GM23338 (cell line): ENCODE measurements at regions not wholly inside any gene's neighbourhood (a gene's known extent, or its start where the extent isn't known, plus 50 kb on each side); places are given as distances from the start of the nearest gene placed in this dataset.

ENCODE experiments used
- CREB1 ChIP-seq: fragments of 250-450 bp; sonication (Bioruptor Pico); IDR thresholded peaks from 2 replicates; pipeline ENCODE4 v1.5.0; 2020; ENCODE audit warnings: low read depth, mild to moderate bottlenecking, moderate library complexity
- CTCF ChIP-seq, 2 experiments: fragments of 200-600 bp in 1 of 2; sonication (generic) in 1 of 2; conservative IDR thresholded peaks; 2 replicates each; pipeline versions ENCODE4 v1.5.1 to v1.6.1; 2016 to 2017; ENCODE audit warnings: antibody characterized with exemption in 2 of 2, low read depth in 2 of 2, mild to moderate bottlenecking in 2 of 2, moderate library complexity in 1 of 2
- EZH2phosphoT487 ChIP-seq: fragments of 200-600 bp; sonication (generic); IDR thresholded peaks from one replicate; pipeline ENCODE4 v1.8.1; 2018; ENCODE audit warnings: antibody characterized with exemption; ENCODE audit not compliant: unreplicated experiment
- JUNB ChIP-seq: IDR thresholded peaks from one replicate; pipeline ENCODE4 v1.6.1; 2016; ENCODE audit warnings: antibody characterized with exemption; ENCODE audit not compliant: unreplicated experiment
- POLR2AphosphoS5 ChIP-seq: IDR thresholded peaks from 2 replicates; pipeline ENCODE4 v1.6.1; 2016; ENCODE audit warnings: antibody characterized with exemption, low read depth
- REST ChIP-seq: IDR thresholded peaks from one replicate; pipeline ENCODE4 v1.6.1; 2018; ENCODE audit warnings: antibody characterized with exemption; ENCODE audit not compliant: unreplicated experiment
- STAT1 ChIP-seq: IDR thresholded peaks from one replicate; pipeline ENCODE4 v1.6.1; 2016; ENCODE audit warnings: antibody characterized with exemption; ENCODE audit not compliant: unreplicated experiment
- ZNF462 ChIP-seq: fragments of 250-450 bp; sonication (Bioruptor Pico); IDR thresholded peaks from 2 replicates; pipeline ENCODE4 v1.5.0; 2020; ENCODE audit warnings: mild to moderate bottlenecking, moderate library complexity

GRCh38 chr3:73144276-73144675 lies 82.8 kb downstream of the EBLN2 start:
- TF ChIP-seq CTCF (conservative IDR thresholded peaks at IDR 0.05; ENCODE audit: low read depth in 2 of 2) (no peak), JUNB (no peak), CREB1 (no peak), POLR2AphosphoS5 (no peak), REST (no peak), EZH2phosphoT487 (no peak), ZNF462 (CRISPR knock-in tag) (no peak), STAT1 (no peak)
